Heart left ventricle (tissue), 16 donors: ENCODE measurements at regions not wholly inside any gene's neighbourhood (a gene's known extent, or its start where the extent isn't known, plus 50 kb on each side); places are given as distances from the start of the nearest gene placed in this dataset.
A peak's percentile ranks its signal among the peaks of the same experiment; 100 is the strongest.

Experiments used
- ATAC-seq, 4 donors: fragments of 200-7000 bp; cut with Tn5 transposase; one replicate each; pipeline ENCODE4 v1.9.1; 2020 to 2022; ENCODE audit warnings: moderate library complexity in 4 of 4, mild to moderate bottlenecking in 3 of 4, moderate number of reproducible peaks in 1 of 4
- DNase-seq, 5 donors: peaks; one replicate each; pipeline ENCODE4 v3.0.0-alpha.2; 2020
- H3K27ac ChIP-seq, 12 donors: fragments of 200-600 bp; sonication (generic) in 4 of 12; one replicate each; pipeline versions ENCODE4 v1.5.0 to v1.8.0; 2016 to 2022; ENCODE audit warnings: mild to moderate bottlenecking in 2 of 12
- H3K27me3 ChIP-seq, 9 donors: fragments of 200-600 bp; sonication (generic) in 2 of 9; one replicate each; pipeline versions ENCODE4 v1.5.1 to v1.8.0; 2016 to 2022; ENCODE audit warnings: mild to moderate bottlenecking in 3 of 9
- H3K36me3 ChIP-seq, 9 donors: fragments of 200-600 bp; sonication (generic) in 2 of 9; one replicate each; pipeline versions ENCODE4 v1.5.0 to v1.8.0; 2018 to 2022; ENCODE audit warnings: mild to moderate bottlenecking in 2 of 9
- H3K4me1 ChIP-seq, 12 donors: fragments of 200-600 bp; sonication (generic) in 4 of 12; one replicate each; pipeline versions ENCODE4 v1.5.0 to v1.8.0; 2016 to 2022; ENCODE audit warnings: mild to moderate bottlenecking in 3 of 12
- H3K4me3 ChIP-seq, 12 donors: fragments of 200-600 bp; sonication (generic) in 4 of 12; one replicate each; pipeline versions ENCODE4 v1.5.0 to v1.8.0; 2017 to 2022; ENCODE audit warnings: mild to moderate bottlenecking in 9 of 12, moderate library complexity in 4 of 12
- H3K9me3 ChIP-seq, 12 donors: fragments of 200-600 bp; sonication (generic) in 4 of 12; one replicate each; pipeline versions ENCODE4 v1.5.0 to v1.8.0; 2016 to 2022; ENCODE audit warnings: mild to moderate bottlenecking in 1 of 12
- POLR2A ChIP-seq, 2 donors: fragments of 450-650 bp; IDR thresholded peaks; one replicate each; pipeline ENCODE4 v1.6.1; 2017; ENCODE audit warnings: antibody characterized with exemption in 2 of 2, mild to moderate bottlenecking in 2 of 2, moderate library complexity in 2 of 2
- WGBS, 4 donors: extraction: QIAGEN DNeasy Blood & Tissue Kit in 2 of 4; methylation state at CpG; one replicate each; pipeline versions ENCODE4 v1.1.5 to v1.1.7; 2013 to 2018; 5-methylcytosine and 5-hydroxymethylcytosine counted together
- intact Hi-C, 10 donors: fragments of 100-400 bp; cut with DNase I; formaldehyde crosslinking; loops; one replicate each; pipeline versions ENCODE4 v1.11.1 to v1.14.2; 2022
- TF ChIP-seq, protein P1 (sequence below), 12 donors: fragments of 200-600 bp; sonication (generic) in 4 of 12; IDR thresholded peaks; one replicate each; pipeline versions ENCODE4 v1.5.0 to v1.8.0; 2018 to 2022; ENCODE audit warnings: antibody characterized with exemption in 12 of 12, mild to moderate bottlenecking in 5 of 12
- donor health status: ischemic (EF 13 %, LVEDD 7.1; RV severe dilation, severe dysfunction).
- donor health status: healthy with polysubstance abuse.
- donor health status: DM: no; HTN: yes; CAD: no.
- donor health status: DM: no; HTN: no; CAD: no.
- donor health status: ischemic (EF 25% LVEDD 6.9; RV normal size, moderate dysfunction).
- donor health status: ischemic (EF 25% LVEDD 5.7; RV mildly dilated, moderate dysfunction).
- donor health status: healthy.
- donor health status: DM: yes; HTN: yes; CAD: no.
- donor health status: ischemic (EF 35%, LVEDD 5.7; RV mildly dilated, moderate dysfunction).
- donor health status: nonischemic (EF 11% LVEDD 7.7; RV severe dilation, severe dysfunction).
- donor health status: DM: yes; HTN: yes; CAD: no.
- donor health status: PGD.
- donor health status: ischemic (EF 29% LVEDD 5.4; RV normal size, mild dysfunction).
- donor health status: nonischemic (EF 23%, LVEDD 6.1; RV moderate dilation, normal function).

DNA sequence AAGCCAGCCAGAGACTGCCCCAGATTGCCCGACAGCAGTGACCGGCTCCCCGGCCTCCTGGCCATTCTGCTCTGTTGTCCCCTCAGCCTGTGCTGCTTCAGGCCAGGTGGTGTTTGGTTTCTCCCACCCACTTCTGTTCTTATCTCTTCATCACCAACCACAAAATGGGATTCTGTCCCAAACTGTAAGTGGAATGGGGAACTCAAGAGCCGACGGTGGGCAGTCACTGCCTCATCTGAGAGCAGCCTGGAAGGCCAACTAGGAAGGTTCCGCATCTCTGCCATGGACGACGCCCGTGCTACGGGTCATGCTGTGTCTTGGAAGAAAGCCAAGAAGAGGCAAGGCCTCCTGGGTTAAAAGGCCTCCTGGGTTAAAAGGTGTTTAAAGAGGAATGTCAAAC lies 219.0 kb upstream of the PIK3R1 start:
- H3K36me3 ChIP-seq, result no peaks in the 10 kb centered on the region
- H3K4me3 ChIP-seq, result no peak overlapping the region
- no peak for DNase-seq
- no peaks in the 10 kb centered on the region for H3K9me3 ChIP-seq
- intact Hi-C loops, result no loop called here
- no peaks in the 10 kb centered on the region for H3K27me3 ChIP-seq
- 88 to 91% (median 89%) methylated on average over 10 of the region's 10 CpGs for WGBS, 4 donors
- no peak for ATAC-seq
- TF ChIP-seq, protein P1, sequence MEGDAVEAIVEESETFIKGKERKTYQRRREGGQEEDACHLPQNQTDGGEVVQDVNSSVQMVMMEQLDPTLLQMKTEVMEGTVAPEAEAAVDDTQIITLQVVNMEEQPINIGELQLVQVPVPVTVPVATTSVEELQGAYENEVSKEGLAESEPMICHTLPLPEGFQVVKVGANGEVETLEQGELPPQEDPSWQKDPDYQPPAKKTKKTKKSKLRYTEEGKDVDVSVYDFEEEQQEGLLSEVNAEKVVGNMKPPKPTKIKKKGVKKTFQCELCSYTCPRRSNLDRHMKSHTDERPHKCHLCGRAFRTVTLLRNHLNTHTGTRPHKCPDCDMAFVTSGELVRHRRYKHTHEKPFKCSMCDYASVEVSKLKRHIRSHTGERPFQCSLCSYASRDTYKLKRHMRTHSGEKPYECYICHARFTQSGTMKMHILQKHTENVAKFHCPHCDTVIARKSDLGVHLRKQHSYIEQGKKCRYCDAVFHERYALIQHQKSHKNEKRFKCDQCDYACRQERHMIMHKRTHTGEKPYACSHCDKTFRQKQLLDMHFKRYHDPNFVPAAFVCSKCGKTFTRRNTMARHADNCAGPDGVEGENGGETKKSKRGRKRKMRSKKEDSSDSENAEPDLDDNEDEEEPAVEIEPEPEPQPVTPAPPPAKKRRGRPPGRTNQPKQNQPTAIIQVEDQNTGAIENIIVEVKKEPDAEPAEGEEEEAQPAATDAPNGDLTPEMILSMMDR (IDR thresholded peaks at IDR 0.05), result no peak
- TF ChIP-seq POLR2A (IDR thresholded peaks at IDR 0.05), result no peak
- no peak overlapping the region for H3K27ac ChIP-seq
- H3K4me1 ChIP-seq, result peaks cover 0 to 21% (median 6%) of the 10 kb centered on the region in 12 donors

DNA sequence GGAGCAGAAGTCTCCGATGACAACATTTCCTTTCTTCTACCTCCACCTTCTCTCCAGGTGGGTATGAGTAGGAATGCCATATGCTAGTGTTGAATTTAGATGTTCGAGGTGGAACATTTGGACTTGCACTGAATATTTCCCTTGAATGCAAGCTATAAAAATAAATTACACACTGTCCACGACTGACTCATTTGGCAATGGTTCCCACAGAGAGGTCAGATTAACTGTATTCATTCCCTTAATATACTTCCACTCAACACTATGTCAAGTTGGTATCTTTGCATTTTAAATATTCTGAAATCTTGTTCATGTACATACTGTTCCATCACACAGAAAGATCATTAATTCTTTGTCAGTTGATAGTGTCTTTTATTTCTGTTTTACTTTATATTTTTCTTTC lies 222.6 kb upstream of the PIK3R1 start:
- peaks cover 0 to 20% (median 9%) of the 10 kb centered on the region in 12 donors for H3K4me1 ChIP-seq
- intact Hi-C loops, result no loop called here
- WGBS, 4 donors, result 34 to 49% (median 40%) methylated on average over 3 of the region's 3 CpGs
- DNase-seq, result no peak
- H3K27ac ChIP-seq, result no peak overlapping the region
- H3K4me3 ChIP-seq, result no peak overlapping the region
- TF ChIP-seq POLR2A (IDR thresholded peaks at IDR 0.05), result no peak
- TF ChIP-seq, protein P1 (IDR thresholded peaks at IDR 0.05), result no peak
- peaks cover 0 to 6% (median 0%) of the 10 kb centered on the region in 12 donors for H3K9me3 ChIP-seq
- ATAC-seq, result peak in 3 of 4 donors; percentile 20 to 60 (median 46)
- no peaks in the 10 kb centered on the region for H3K36me3 ChIP-seq
- H3K27me3 ChIP-seq, result no peaks in the 10 kb centered on the region

DNA sequence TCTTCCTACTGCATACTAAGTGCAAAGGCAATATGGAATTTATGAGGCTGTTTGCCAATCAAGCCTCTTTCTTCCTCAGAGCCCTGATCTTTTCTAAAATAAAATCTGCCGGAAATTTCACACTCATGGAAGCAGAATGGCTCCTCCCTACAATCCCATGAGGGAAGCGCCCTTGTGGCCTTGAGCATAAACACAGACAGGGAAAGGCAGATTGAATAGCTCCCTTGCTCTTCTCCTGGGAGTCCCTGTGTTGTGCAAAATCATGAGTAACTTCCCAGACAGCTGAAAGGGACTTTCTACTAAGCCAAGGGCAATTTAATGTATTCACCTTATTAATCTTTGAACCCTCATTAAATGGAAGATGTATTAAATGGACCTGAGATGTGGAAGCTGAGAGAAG lies 226.1 kb upstream of the PIK3R1 start:
- ATAC-seq (peak in 3 of 4 donors; percentile 77 to 80 (median 78)), DNase-seq (peak in 4 of 5 donors; percentile 38 to 51 (median 45))
- 29 to 60% (median 57%) methylated on average over 2 of the region's 2 CpGs for WGBS, 4 donors
- peaks cover 0 to 34% (median 15%) of the 10 kb centered on the region in 12 donors for H3K4me1 ChIP-seq
- no peaks in the 10 kb centered on the region for H3K36me3 ChIP-seq
- no peak for TF ChIP-seq POLR2A (IDR thresholded peaks at IDR 0.05)
- TF ChIP-seq, protein P1 (IDR thresholded peaks at IDR 0.05), result peak in 1 of 12 donors; percentile 8
- H3K9me3 ChIP-seq, result peaks cover 0 to 6% (median 0%) of the 10 kb centered on the region in 12 donors
- H3K27me3 ChIP-seq, result no peaks in the 10 kb centered on the region
- intact Hi-C loops, result no loop called here
- no peak overlapping the region for H3K27ac ChIP-seq
- no peak overlapping the region for H3K4me3 ChIP-seq

DNA sequence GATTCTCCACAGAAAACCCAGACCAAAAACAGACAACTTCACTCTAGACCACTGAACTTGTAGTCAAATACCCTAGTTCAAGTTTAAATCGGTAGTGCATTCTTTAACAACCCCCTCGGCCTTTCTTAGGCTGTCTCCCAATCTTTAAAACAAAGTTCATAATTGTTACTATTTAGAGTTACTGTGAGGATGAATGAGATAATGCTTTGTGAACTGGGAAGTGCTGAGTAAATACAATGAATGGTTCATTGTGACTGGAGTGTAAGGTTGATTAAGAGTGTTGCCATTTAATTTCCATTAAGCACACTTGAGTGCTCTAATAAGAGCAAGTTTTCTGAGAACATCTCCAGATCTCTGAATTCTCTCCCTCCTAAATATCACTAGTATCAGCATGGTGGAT lies 228.8 kb upstream of the PIK3R1 start:
- intact Hi-C loops, result no loop called here
- TF ChIP-seq POLR2A (IDR thresholded peaks at IDR 0.05), result no peak
- TF ChIP-seq, protein P1 (IDR thresholded peaks at IDR 0.05), result no peak
- WGBS, 4 donors, result 27 to 45% (median 36%) methylated on average over 2 of the region's 2 CpGs
- DNase-seq (no peak), ATAC-seq (no peak)
- peaks cover 0 to 6% (median 0%) of the 10 kb centered on the region in 12 donors for H3K9me3 ChIP-seq
- no peak overlapping the region for H3K27ac ChIP-seq
- H3K4me3 ChIP-seq, result no peak overlapping the region
- H3K36me3 ChIP-seq, result no peaks in the 10 kb centered on the region
- peaks cover 0 to 28% (median 13%) of the 10 kb centered on the region in 12 donors for H3K4me1 ChIP-seq
- H3K27me3 ChIP-seq, result no peaks in the 10 kb centered on the region
